ENCODE measurements at regions not wholly inside any gene's neighbourhood (a gene's known extent, or its start where the extent isn't known, plus 50 kb on each side); places are given as distances from the start of the nearest gene placed in this dataset.

DNA sequence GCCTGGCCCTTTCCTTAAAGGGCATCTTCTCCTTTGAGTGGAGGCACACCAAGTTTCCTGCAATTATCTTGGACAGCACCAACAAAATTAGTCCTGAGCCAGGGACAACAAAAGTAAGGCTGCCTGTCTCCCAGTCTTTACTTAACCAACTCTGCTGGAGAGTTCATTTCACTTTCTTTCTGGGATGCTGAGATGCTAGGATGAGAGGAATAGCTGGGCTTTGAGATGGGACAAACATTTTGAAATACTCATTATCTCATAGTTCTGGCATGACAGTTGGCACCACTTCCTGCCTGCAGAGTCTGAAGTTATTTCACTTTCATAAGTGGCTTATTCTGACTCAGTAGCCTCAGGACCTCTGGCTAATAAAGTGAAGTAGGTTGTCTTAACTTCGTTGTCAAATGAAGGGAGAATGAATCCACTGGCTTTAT, 157.0 kb downstream of the C9orf152 start:
- TF ChIP-seq CTCF (IDR thresholded peaks at IDR 0.05; ENCODE audit: insufficient read depth, low read length, poor library complexity, severe bottlenecking): no peak
- H3K4me3 ChIP-seq (ENCODE audit: low read depth, low read length): no peak overlapping the region
- peak; percentile 86 for DNase-seq (ENCODE audit: low read depth)
- peaks cover 1% of the 10 kb centered on the region for H3K36me3 ChIP-seq (ENCODE audit: control insufficient read depth, insufficient read depth, low read length)
- no peaks in the 10 kb centered on the region for H3K27me3 ChIP-seq (ENCODE audit: control insufficient read depth, insufficient read depth, low read length)

- H3K27me3 ChIP-seq (ENCODE audit: control insufficient read depth, insufficient read depth, low read length): no peaks in the 10 kb centered on the region
- no peak for DNase-seq (ENCODE audit: low read depth)
- H3K36me3 ChIP-seq (ENCODE audit: control insufficient read depth, insufficient read depth, low read length): peaks cover 1% of the 10 kb centered on the region
- H3K4me3 ChIP-seq (ENCODE audit: low read depth, low read length): no peak overlapping the region
- no peak for TF ChIP-seq CTCF (IDR thresholded peaks at IDR 0.05; ENCODE audit: insufficient read depth, low read length, poor library complexity, severe bottlenecking)
Measured at GRCh38 chr9:110056062-110056461, 151.9 kb downstream of the C9orf152 start.

GRCh38 chr9:110058304-110058953, 149.5 kb downstream of the C9orf152 start:
- TF ChIP-seq CTCF (IDR thresholded peaks at IDR 0.05; ENCODE audit: insufficient read depth, low read length, poor library complexity, severe bottlenecking): peak; percentile 65
- no peak for DNase-seq (ENCODE audit: low read depth)
- Histone ChIP-seq H3K36me3 (ENCODE audit: control insufficient read depth, insufficient read depth, low read length) (peaks cover 1% of the 10 kb centered on the region), H3K4me3 (ENCODE audit: low read depth, low read length) (no peak overlapping the region), H3K27me3 (ENCODE audit: control insufficient read depth, insufficient read depth, low read length) (no peaks in the 10 kb centered on the region)

GRCh38 chr9:110059461-110059860, 148.5 kb downstream of the C9orf152 start:
- Histone ChIP-seq H3K27me3 (ENCODE audit: control insufficient read depth, insufficient read depth, low read length) (no peaks in the 10 kb centered on the region), H3K36me3 (ENCODE audit: control insufficient read depth, insufficient read depth, low read length) (peaks cover 1% of the 10 kb centered on the region), H3K4me3 (ENCODE audit: low read depth, low read length) (no peak overlapping the region)
- DNase-seq (ENCODE audit: low read depth): no peak
- TF ChIP-seq CTCF (IDR thresholded peaks at IDR 0.05; ENCODE audit: insufficient read depth, low read length, poor library complexity, severe bottlenecking): no peak

GRCh38 chr9:110064803-110065202, 143.2 kb downstream of the C9orf152 start:
- DNase-seq (ENCODE audit: low read depth): no peak
- TF ChIP-seq CTCF (IDR thresholded peaks at IDR 0.05; ENCODE audit: insufficient read depth, low read length, poor library complexity, severe bottlenecking): no peak
- H3K27me3 ChIP-seq (ENCODE audit: control insufficient read depth, insufficient read depth, low read length): no peaks in the 10 kb centered on the region
- no peaks in the 10 kb centered on the region for H3K36me3 ChIP-seq (ENCODE audit: control insufficient read depth, insufficient read depth, low read length)
- no peak overlapping the region for H3K4me3 ChIP-seq (ENCODE audit: low read depth, low read length)

- no peak for TF ChIP-seq CTCF (IDR thresholded peaks at IDR 0.05; ENCODE audit: insufficient read depth, low read length, poor library complexity, severe bottlenecking)
- no peak for DNase-seq (ENCODE audit: low read depth)
- H3K27me3 ChIP-seq (ENCODE audit: control insufficient read depth, insufficient read depth, low read length): no peaks in the 10 kb centered on the region
- no peak overlapping the region for H3K4me3 ChIP-seq (ENCODE audit: low read depth, low read length)
- H3K36me3 ChIP-seq (ENCODE audit: control insufficient read depth, insufficient read depth, low read length): no peaks in the 10 kb centered on the region
Measured at GRCh38 chr9:110065532-110065931, 142.4 kb downstream of the C9orf152 start.
